Upper lobe of left lung (tissue), 6 donors: ENCODE measurements at regions not wholly inside any gene's neighbourhood (a gene's known extent, or its start where the extent isn't known, plus 50 kb on each side); places are given as distances from the start of the nearest gene placed in this dataset.

ENCODE experiments used
- ATAC-seq, 2 donors: fragments of 200-7000 bp; cut with Tn5 transposase; one replicate each; pipeline ENCODE4 v1.9.1; 2022; ENCODE audit warnings: mild to moderate bottlenecking in 2 of 2, moderate library complexity in 2 of 2; ENCODE audit not compliant: low FRiP score in 2 of 2
- DNase-seq, 2 donors: peaks; one replicate each; pipeline ENCODE4 v3.0.0-alpha.2; 2019 to 2020
- H3K27ac ChIP-seq, 4 donors: fragments of 200-600 bp; sonication (generic); one replicate each; pipeline ENCODE4 v1.5.1; 2016 to 2019
- H3K27me3 ChIP-seq, 4 donors: fragments of 200-600 bp; sonication (generic); one replicate each; pipeline ENCODE4 v1.5.1; 2017 to 2019
- H3K36me3 ChIP-seq, 4 donors: fragments of 200-600 bp; sonication (generic); one replicate each; pipeline ENCODE4 v1.5.1; 2016 to 2019
- H3K4me1 ChIP-seq, 4 donors: fragments of 200-600 bp; sonication (generic); one replicate each; pipeline ENCODE4 v1.5.1; 2018 to 2019
- H3K4me3 ChIP-seq, 4 donors: fragments of 200-600 bp; sonication (generic); one replicate each; pipeline ENCODE4 v1.5.1; 2017 to 2019; ENCODE audit warnings: mild to moderate bottlenecking in 2 of 4, moderate library complexity in 1 of 4
- H3K9me3 ChIP-seq, 4 donors: fragments of 200-600 bp; sonication (generic); one replicate each; pipeline ENCODE4 v1.5.1; 2018 to 2019
- EP300 ChIP-seq, 4 donors: sonication (generic); formaldehyde crosslinking; IDR thresholded peaks; one replicate each; pipeline ENCODE4 v1.5.1; 2017; ENCODE audit warnings: antibody characterized with exemption in 4 of 4, control low read depth in 2 of 4
- POLR2A ChIP-seq, 4 donors: fragments of 450-650 bp; IDR thresholded peaks; one replicate each; pipeline ENCODE4 v1.5.1; 2016 to 2017; ENCODE audit warnings: antibody characterized with exemption in 4 of 4, mild to moderate bottlenecking in 2 of 4
- POLR2AphosphoS5 ChIP-seq, 2 donors: sonication (generic); formaldehyde crosslinking; IDR thresholded peaks; one replicate each; pipeline ENCODE4 v1.5.1; 2017; ENCODE audit warnings: antibody characterized with exemption in 2 of 2
- WGBS, 2 donors: methylation state at CpG; one replicate each; pipeline ENCODE4 v1.1.5; 2017 to 2018; 5-methylcytosine and 5-hydroxymethylcytosine counted together
- TF ChIP-seq, protein P1 (sequence below), 6 experiments: fragments of 450-650 bp in 4 of 6; fragments of 200-600 bp in 2 of 6; sonication (generic) in 2 of 6; IDR thresholded peaks; one replicate each; pipeline ENCODE4 v1.5.1; 2016 to 2019; ENCODE audit warnings: antibody characterized with exemption in 6 of 6
- donor health status: DM: no; HTN: no; CAD: no; lungs with moderate emphysema.
- donor health status: DM: no; HTN: yes; CAD: no; lungs with severe emphysema.

DNA sequence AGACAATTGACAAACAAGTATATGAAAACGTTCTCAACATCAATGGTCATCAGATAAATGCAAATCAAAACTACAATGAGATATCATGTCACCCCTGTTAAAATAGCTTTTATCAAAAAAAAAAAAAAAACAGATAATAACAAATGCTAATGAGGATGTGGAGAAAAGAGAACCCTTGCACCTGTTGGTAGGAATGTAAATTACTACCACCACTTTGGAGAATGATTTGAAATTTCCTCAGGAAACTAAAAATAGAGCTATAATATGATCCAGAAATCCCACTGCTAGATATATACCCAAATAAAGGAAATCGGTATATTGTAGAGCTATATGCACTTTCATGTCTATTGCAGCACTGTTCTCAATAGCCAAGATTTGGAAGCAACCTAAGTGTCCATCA, 470.6 kb upstream of the FSTL5 start:
- no peaks in the 10 kb centered on the region for H3K4me1 ChIP-seq
- H3K27ac ChIP-seq, result no peak overlapping the region
- H3K9me3 ChIP-seq, result no peaks in the 10 kb centered on the region
- ATAC-seq (no peak), DNase-seq (no peak)
- H3K27me3 ChIP-seq, result no peaks in the 10 kb centered on the region
- 60 to 61% methylated on average over 2 of the region's 2 CpGs for WGBS, 2 donors
- no peaks in the 10 kb centered on the region for H3K36me3 ChIP-seq
- no peak overlapping the region for H3K4me3 ChIP-seq
- TF ChIP-seq POLR2AphosphoS5 (IDR thresholded peaks at IDR 0.05), result no peak
- no peak for TF ChIP-seq EP300 (IDR thresholded peaks at IDR 0.05)
- no peak for TF ChIP-seq POLR2A (IDR thresholded peaks at IDR 0.05)
- TF ChIP-seq, protein P1, sequence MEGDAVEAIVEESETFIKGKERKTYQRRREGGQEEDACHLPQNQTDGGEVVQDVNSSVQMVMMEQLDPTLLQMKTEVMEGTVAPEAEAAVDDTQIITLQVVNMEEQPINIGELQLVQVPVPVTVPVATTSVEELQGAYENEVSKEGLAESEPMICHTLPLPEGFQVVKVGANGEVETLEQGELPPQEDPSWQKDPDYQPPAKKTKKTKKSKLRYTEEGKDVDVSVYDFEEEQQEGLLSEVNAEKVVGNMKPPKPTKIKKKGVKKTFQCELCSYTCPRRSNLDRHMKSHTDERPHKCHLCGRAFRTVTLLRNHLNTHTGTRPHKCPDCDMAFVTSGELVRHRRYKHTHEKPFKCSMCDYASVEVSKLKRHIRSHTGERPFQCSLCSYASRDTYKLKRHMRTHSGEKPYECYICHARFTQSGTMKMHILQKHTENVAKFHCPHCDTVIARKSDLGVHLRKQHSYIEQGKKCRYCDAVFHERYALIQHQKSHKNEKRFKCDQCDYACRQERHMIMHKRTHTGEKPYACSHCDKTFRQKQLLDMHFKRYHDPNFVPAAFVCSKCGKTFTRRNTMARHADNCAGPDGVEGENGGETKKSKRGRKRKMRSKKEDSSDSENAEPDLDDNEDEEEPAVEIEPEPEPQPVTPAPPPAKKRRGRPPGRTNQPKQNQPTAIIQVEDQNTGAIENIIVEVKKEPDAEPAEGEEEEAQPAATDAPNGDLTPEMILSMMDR (IDR thresholded peaks at IDR 0.05), result no peak

DNA sequence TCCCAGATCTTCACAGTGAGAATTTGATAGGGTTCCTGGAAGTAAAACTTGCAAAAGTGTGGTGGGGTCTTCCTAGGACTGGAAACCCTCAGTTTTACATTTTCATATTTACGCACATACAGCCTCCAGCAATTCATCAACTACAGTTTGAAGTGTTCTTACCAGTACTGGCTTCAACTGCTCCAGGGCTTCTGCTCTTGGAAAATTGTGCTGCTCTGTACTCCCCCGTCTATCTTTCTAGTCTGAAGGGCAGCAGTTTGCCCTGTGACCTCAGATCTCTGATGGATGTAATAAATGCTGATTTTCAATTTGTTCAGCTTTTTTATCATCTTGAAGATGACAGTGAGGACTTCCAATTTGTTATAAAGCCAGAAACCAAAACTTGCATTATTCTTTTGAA, 458.9 kb upstream of the FSTL5 start:
- no peaks in the 10 kb centered on the region for H3K4me1 ChIP-seq
- no peak for DNase-seq
- no peaks in the 10 kb centered on the region for H3K27me3 ChIP-seq
- WGBS, 2 donors, result 60 to 78% methylated on average over 2 of the region's 2 CpGs
- H3K36me3 ChIP-seq, result no peaks in the 10 kb centered on the region
- H3K27ac ChIP-seq, result no peak overlapping the region
- no peak for ATAC-seq
- H3K9me3 ChIP-seq, result no peaks in the 10 kb centered on the region
- H3K4me3 ChIP-seq, result no peak overlapping the region
- TF ChIP-seq, protein P1 (IDR thresholded peaks at IDR 0.05), result no peak
- TF ChIP-seq POLR2AphosphoS5 (IDR thresholded peaks at IDR 0.05) (no peak), EP300 (IDR thresholded peaks at IDR 0.05) (no peak), POLR2A (IDR thresholded peaks at IDR 0.05) (no peak)

DNA sequence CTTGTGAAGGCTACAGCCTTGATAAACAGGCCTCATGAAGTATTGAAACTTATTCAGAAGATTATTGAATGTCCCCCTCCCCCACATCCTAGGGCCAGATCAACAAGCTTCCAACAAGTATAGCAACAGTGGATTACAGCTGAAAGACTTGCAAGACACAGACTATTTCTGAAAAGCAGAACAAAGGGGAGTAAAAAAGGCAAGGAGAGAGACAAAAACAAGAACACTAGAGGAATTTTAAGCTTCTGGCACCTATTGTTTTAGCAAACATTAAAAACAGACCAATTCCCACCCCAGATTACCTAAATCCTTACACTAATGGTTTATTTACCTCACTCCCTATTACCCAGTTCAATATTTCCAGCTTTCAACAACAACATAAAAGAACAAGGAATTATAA, 446.3 kb upstream of the FSTL5 start:
- H3K27ac ChIP-seq, result no peak overlapping the region
- ATAC-seq, result no peak
- H3K4me1 ChIP-seq, result no peaks in the 10 kb centered on the region
- H3K27me3 ChIP-seq, result no peaks in the 10 kb centered on the region
- H3K4me3 ChIP-seq, result no peak overlapping the region
- no peaks in the 10 kb centered on the region for H3K36me3 ChIP-seq
- H3K9me3 ChIP-seq, result no peaks in the 10 kb centered on the region
- no peak for DNase-seq
- TF ChIP-seq, protein P1 (IDR thresholded peaks at IDR 0.05), result no peak

DNA sequence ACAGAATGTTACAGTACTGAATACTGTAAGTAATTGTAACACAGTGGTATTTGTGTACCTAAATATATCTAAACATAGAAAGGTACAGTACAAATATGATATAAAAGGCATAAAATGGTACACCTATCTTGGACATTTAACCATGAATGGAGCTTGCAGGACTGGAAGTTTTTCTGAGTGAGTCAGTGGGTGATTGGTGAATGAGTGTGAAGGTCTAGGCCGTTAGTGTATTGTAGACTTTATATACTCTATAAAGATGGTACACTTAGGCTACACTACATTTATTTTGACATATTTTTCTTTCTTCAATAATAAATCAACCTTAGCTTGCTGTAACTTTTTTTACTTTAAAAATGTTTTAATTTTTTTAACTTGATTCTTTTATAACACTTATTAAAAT, 422.5 kb upstream of the FSTL5 start:
- Histone ChIP-seq H3K4me3 (no peak overlapping the region), H3K9me3 (no peaks in the 10 kb centered on the region), H3K4me1 (no peaks in the 10 kb centered on the region), H3K27ac (no peak overlapping the region), H3K36me3 (no peaks in the 10 kb centered on the region), H3K27me3 (no peaks in the 10 kb centered on the region)
- DNase-seq (no peak), ATAC-seq (no peak)
- WGBS, 2 donors, result 73 to 75% methylated on average over 1 of the region's 1 CpG
- TF ChIP-seq, protein P1 (IDR thresholded peaks at IDR 0.05), result no peak
- TF ChIP-seq EP300 (IDR thresholded peaks at IDR 0.05) (no peak), POLR2A (IDR thresholded peaks at IDR 0.05) (no peak), POLR2AphosphoS5 (IDR thresholded peaks at IDR 0.05) (no peak)

DNA sequence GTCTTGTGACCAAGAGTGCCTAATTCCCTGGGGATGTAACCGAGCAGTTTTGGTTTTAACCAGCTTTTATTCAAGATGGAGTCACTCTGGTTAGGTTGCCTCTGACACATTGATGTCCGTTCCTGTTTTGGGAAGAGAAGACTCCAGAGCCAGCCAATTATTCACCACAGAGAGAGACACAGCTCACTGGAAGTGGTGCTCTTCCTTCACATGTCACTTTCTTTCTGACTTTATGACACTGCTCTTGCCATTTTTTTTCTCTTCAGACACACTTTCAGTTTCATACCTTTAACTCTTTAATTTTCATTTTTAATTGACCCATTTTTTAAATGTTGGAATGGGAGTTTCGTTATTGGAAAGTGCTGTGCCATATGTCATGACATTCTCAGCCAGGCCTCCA, 418.4 kb upstream of the FSTL5 start:
- WGBS, 2 donors, result 80 to 82% methylated on average over 3 of the region's 3 CpGs
- Histone ChIP-seq H3K4me3 (no peak overlapping the region), H3K9me3 (no peaks in the 10 kb centered on the region), H3K27ac (no peak overlapping the region), H3K27me3 (no peaks in the 10 kb centered on the region), H3K4me1 (no peaks in the 10 kb centered on the region), H3K36me3 (no peaks in the 10 kb centered on the region)
- ATAC-seq (no peak), DNase-seq (no peak)
- TF ChIP-seq POLR2A (IDR thresholded peaks at IDR 0.05) (no peak), EP300 (IDR thresholded peaks at IDR 0.05) (no peak), POLR2AphosphoS5 (IDR thresholded peaks at IDR 0.05) (no peak)
- TF ChIP-seq, protein P1 (IDR thresholded peaks at IDR 0.05), result no peak
